ENCODE measurements at regions not wholly inside any gene's neighbourhood (a gene's known extent, or its start where the extent isn't known, plus 50 kb on each side); places are given as distances from the start of the nearest gene placed in this dataset.

GRCh38 chrX:143095321-143095720 is 69.6 kb downstream of the SPANXN4 start:
- Histone ChIP-seq H3K4me3 (replicated peaks; ENCODE audit: low read depth, low read length) (no peak overlapping the region), H3K36me3 (ENCODE audit: control insufficient read depth, insufficient read depth, low read length) (no peaks in the 10 kb centered on the region), H3K27me3 (replicated peaks; ENCODE audit: control insufficient read depth, insufficient read depth, low read length) (no peaks in the 10 kb centered on the region)
- TF ChIP-seq CTCF (IDR thresholded peaks at IDR 0.05; ENCODE audit: insufficient read depth, low read length, poor library complexity, severe bottlenecking): no peak
- DNase-seq (ENCODE audit: extremely low read depth, insufficient read length): no peak

- no peak overlapping the region for H3K4me3 ChIP-seq (replicated peaks; ENCODE audit: low read depth, low read length)
- no peaks in the 10 kb centered on the region for H3K36me3 ChIP-seq (ENCODE audit: control insufficient read depth, insufficient read depth, low read length)
- no peak for TF ChIP-seq CTCF (IDR thresholded peaks at IDR 0.05; ENCODE audit: insufficient read depth, low read length, poor library complexity, severe bottlenecking)
- DNase-seq (ENCODE audit: extremely low read depth, insufficient read length): no peak
- no peaks in the 10 kb centered on the region for H3K27me3 ChIP-seq (replicated peaks; ENCODE audit: control insufficient read depth, insufficient read depth, low read length)
Observed at GRCh38 chrX:143094417-143095023, 68.8 kb downstream of the SPANXN4 start.
